ENCODE measurements at regions not wholly inside any gene's neighbourhood (a gene's known extent, or its start where the extent isn't known, plus 50 kb on each side); places are given as distances from the start of the nearest gene placed in this dataset.

GRCh38 chr5:166340039-166340438 is 1951.4 kb upstream of the WWC1 start (continued):
- no peak for TF ChIP-seq FUBP1 (CRISPR knock-in tag; IDR thresholded peaks at IDR 0.05; ENCODE audit: borderline replicate concordance)
- no peak for TF ChIP-seq NFATC3 (CRISPR knock-in tag; IDR thresholded peaks at IDR 0.05)
- TF ChIP-seq SKI (IDR thresholded peaks at IDR 0.05; ENCODE audit: partially characterized antibody), result no peak
- TF ChIP-seq, protein P1, sequence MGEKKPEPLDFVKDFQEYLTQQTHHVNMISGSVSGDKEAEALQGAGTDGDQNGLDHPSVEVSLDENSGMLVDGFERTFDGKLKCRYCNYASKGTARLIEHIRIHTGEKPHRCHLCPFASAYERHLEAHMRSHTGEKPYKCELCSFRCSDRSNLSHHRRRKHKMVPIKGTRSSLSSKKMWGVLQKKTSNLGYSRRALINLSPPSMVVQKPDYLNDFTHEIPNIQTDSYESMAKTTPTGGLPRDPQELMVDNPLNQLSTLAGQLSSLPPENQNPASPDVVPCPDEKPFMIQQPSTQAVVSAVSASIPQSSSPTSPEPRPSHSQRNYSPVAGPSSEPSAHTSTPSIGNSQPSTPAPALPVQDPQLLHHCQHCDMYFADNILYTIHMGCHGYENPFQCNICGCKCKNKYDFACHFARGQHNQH (CRISPR knock-in tag; IDR thresholded peaks at IDR 0.05), result no peak
- no peak for TF ChIP-seq HNRNPLL (IDR thresholded peaks at IDR 0.05; ENCODE audit: low read depth, low read length, poor library complexity, severe bottlenecking)
- no peak for TF ChIP-seq TMF1 (CRISPR knock-in tag; IDR thresholded peaks at IDR 0.05; ENCODE audit: low read depth)
- no peak for TF ChIP-seq EED (CRISPR knock-in tag; IDR thresholded peaks at IDR 0.05)
- TF ChIP-seq DPF2 (CRISPR knock-in tag; IDR thresholded peaks at IDR 0.05; ENCODE audit: borderline replicate concordance, low read depth), result no peak

GRCh38 chr5:166341740-166342337 is 1949.6 kb upstream of the WWC1 start:
- no TSS peak for BruUV-seq (replicated peaks)
- intact Hi-C loops (cut with micrococcal nuclease; ENCODE audit: unreplicated experiment) (no loop called here), in situ Hi-C loops (cut with HindIII; ENCODE audit: extremely low pct_ligation_motif_present, low pct_unique_long_range_greater_than_20kb) (no loop called here)
- Histone ChIP-seq H3K9ac (ENCODE audit: insufficient read depth, low read depth, low read length) (no peak overlapping the region), H3K27me3 (ENCODE audit: control insufficient read depth in 1 of 2, insufficient read depth in 2 of 2, low read length in 2 of 2) (no peaks in the 10 kb centered on the region), H3K79me2 (ENCODE audit: insufficient read depth, low read length) (no peaks in the 10 kb centered on the region), H3K4me1 (ENCODE audit: insufficient read depth, low read length) (no peaks in the 10 kb centered on the region), H3K9me3 (ENCODE audit: low read length) (peaks cover 94% of the 10 kb centered on the region), H3K4me3 (replicated peaks in 1 of 3; ENCODE audit: insufficient read depth in 1 of 3, low read depth in 2 of 3, low read length in 3 of 3) (no peak overlapping the region), H2AFZ (ENCODE audit: low read length) (no peak overlapping the region), H3K36me3 (replicated peaks in 1 of 2; ENCODE audit: control insufficient read depth in 1 of 2, insufficient read depth in 2 of 2, low read length in 2 of 2) (no peaks in the 10 kb centered on the region), H3K27ac (ENCODE audit: extremely low read length, insufficient read depth, low read length) (no peak overlapping the region), H4K20me1 (ENCODE audit: insufficient read depth, low read length) (no peaks in the 10 kb centered on the region), H3K4me2 (ENCODE audit: low read depth, low read length) (no peak overlapping the region)
- 5% methylated on average over 4 of the region's 5 CpGs for WGBS (ENCODE audit: low lambda C conversion rate)
- ChIA-PET POLR2A (no interaction called here), CTCF (ENCODE audit: low intra/inter-chr PET ratio, low total read pairs) (no interaction called here)
- DNase-seq (ENCODE audit: low spot score), result no peak
- ATAC-seq, result no peak
- FAIRE-seq, result no peak
- TF ChIP-seq ZNF496 (CRISPR knock-in tag; IDR thresholded peaks at IDR 0.05; ENCODE audit: insufficient replicate concordance) (no peak), KDM5B (CRISPR knock-in tag; IDR thresholded peaks at IDR 0.05; ENCODE audit: borderline replicate concordance) (no peak), KLF16 (CRISPR knock-in tag; IDR thresholded peaks at IDR 0.05) (no peak), ZNF614 (CRISPR knock-in tag; IDR thresholded peaks at IDR 0.05; ENCODE audit: borderline replicate concordance) (no peak), HDAC6 (IDR thresholded peaks at IDR 0.05; ENCODE audit: low read depth, low read length) (no peak), PRDM4 (CRISPR knock-in tag; IDR thresholded peaks at IDR 0.05; ENCODE audit: borderline replicate concordance) (no peak)
- TF ChIP-seq, protein P2, sequence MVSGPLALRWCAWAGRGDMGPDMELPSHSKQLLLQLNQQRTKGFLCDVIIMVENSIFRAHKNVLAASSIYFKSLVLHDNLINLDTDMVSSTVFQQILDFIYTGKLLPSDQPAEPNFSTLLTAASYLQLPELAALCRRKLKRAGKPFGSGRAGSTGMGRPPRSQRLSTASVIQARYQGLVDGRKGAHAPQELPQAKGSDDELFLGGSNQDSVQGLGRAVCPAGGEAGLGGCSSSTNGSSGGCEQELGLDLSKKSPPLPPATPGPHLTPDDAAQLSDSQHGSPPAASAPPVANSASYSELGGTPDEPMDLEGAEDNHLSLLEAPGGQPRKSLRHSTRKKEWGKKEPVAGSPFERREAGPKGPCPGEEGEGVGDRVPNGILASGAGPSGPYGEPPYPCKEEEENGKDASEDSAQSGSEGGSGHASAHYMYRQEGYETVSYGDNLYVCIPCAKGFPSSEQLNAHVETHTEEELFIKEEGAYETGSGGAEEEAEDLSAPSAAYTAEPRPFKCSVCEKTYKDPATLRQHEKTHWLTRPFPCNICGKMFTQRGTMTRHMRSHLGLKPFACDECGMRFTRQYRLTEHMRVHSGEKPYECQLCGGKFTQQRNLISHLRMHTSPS (CRISPR knock-in tag; IDR thresholded peaks at IDR 0.05; ENCODE audit: low read depth), result no peak
